Ovary (tissue), 7 donors: ENCODE measurements at regions not wholly inside any gene's neighbourhood (a gene's known extent, or its start where the extent isn't known, plus 50 kb on each side); places are given as distances from the start of the nearest gene placed in this dataset.

Experiments used
- DNase-seq, 5 donors: peaks; one replicate each; pipeline ENCODE4 v3.0.0-alpha.2; 2019 to 2020
- H3K27ac ChIP-seq, 2 donors: fragments of 200-600 bp; one replicate each; pipeline versions ENCODE4 v1.5.1 to v1.8.0; 2019 to 2022
- H3K27me3 ChIP-seq: fragments of 200-600 bp; one replicate; pipeline ENCODE4 v1.8.0; 2022
- H3K36me3 ChIP-seq: fragments of 200-600 bp; sonication (generic); one replicate; pipeline ENCODE4 v1.5.1; 2019
- H3K4me1 ChIP-seq: one replicate; pipeline ENCODE4 v1.8.1; 2013; ENCODE audit warnings: mild to moderate bottlenecking, moderate library complexity; ENCODE audit not compliant: insufficient read depth
- H3K4me3 ChIP-seq: fragments of 200-600 bp; sonication (generic); one replicate; pipeline ENCODE4 v1.5.1; 2017
- H3K9me3 ChIP-seq, 2 donors: fragments of 200-600 bp in 1 of 2; sonication (generic) in 1 of 2; one replicate each; pipeline versions ENCODE4 v1.5.1 to v1.8.1; 2013 to 2019; ENCODE audit warnings: mild to moderate bottlenecking in 1 of 2, moderate library complexity in 1 of 2
- EP300 ChIP-seq: sonication (generic); formaldehyde crosslinking; IDR thresholded peaks from one replicate; pipeline ENCODE4 v1.6.1; 2017; ENCODE audit warnings: antibody characterized with exemption
- POLR2A ChIP-seq: fragments of 450-650 bp; IDR thresholded peaks from one replicate; pipeline ENCODE4 v1.6.1; 2017; ENCODE audit warnings: antibody characterized with exemption, mild to moderate bottlenecking, moderate library complexity
- WGBS, 3 donors: extraction: QIAGEN DNeasy Blood & Tissue Kit in 1 of 3; methylation state at CpG; one replicate each; pipeline versions ENCODE4 v1.1.5 to v1.1.7; 2013 to 2017; 5-methylcytosine and 5-hydroxymethylcytosine counted together
- intact Hi-C, 4 donors: fragments of 100-400 bp; cut with DNase I; formaldehyde crosslinking; loops; one replicate each; pipeline versions ENCODE4 v1.11.0 to v1.15.1; 2022 to 2023
- TF ChIP-seq, protein P1 (sequence below), 3 donors: fragments of 450-650 bp in 2 of 3; fragments of 200-600 bp in 1 of 3; IDR thresholded peaks; one replicate each; pipeline versions ENCODE4 v1.5.1 to v1.8.0; 2016 to 2022; ENCODE audit warnings: antibody characterized with exemption in 3 of 3, mild to moderate bottlenecking in 1 of 3
- donor health status: DM: no; HTN: no; CAD: no; lungs with moderate emphysema.
- donor health status: DM: no; HTN: no; CAD: no.
- donor health status: Bipolar disorder and iron deficiency.
- donor health status: DM: no; HTN: no; CAD: no.
- donor health status: DM: yes; HTN: yes; CAD: no.

DNA sequence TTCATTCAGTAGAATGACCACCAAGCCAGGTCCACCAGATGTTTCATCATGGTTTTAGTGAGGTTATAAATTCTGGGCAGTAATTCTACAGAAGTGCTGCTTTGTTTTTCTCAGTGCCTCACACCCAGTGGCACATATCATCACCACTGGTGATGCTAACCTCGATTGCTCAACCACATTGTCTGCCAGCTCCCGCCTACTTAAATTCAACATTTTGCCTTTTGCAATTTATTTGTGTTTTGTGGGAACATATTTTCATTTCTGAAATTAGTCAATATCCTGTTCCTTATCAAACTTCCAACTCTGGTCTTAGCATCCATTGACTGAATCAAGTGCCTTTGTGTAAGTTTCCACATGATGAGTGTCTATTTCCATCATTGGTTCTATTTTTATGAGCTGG, 62.3 kb upstream of the TMEM178A start:
- no peaks in the 10 kb centered on the region for H3K27me3 ChIP-seq
- intact Hi-C loops = no loop called here
- no peaks in the 10 kb centered on the region for H3K9me3 ChIP-seq
- no peaks in the 10 kb centered on the region for H3K4me1 ChIP-seq
- H3K27ac ChIP-seq = no peak overlapping the region
- H3K4me3 ChIP-seq = no peak overlapping the region
- H3K36me3 ChIP-seq = no peaks in the 10 kb centered on the region
- DNase-seq = no peak
- 16 to 35% (median 26%) methylated on average over 2 of the region's 2 CpGs for WGBS, 3 donors
- no peak for TF ChIP-seq EP300
- TF ChIP-seq POLR2A = no peak
- TF ChIP-seq, protein P1, sequence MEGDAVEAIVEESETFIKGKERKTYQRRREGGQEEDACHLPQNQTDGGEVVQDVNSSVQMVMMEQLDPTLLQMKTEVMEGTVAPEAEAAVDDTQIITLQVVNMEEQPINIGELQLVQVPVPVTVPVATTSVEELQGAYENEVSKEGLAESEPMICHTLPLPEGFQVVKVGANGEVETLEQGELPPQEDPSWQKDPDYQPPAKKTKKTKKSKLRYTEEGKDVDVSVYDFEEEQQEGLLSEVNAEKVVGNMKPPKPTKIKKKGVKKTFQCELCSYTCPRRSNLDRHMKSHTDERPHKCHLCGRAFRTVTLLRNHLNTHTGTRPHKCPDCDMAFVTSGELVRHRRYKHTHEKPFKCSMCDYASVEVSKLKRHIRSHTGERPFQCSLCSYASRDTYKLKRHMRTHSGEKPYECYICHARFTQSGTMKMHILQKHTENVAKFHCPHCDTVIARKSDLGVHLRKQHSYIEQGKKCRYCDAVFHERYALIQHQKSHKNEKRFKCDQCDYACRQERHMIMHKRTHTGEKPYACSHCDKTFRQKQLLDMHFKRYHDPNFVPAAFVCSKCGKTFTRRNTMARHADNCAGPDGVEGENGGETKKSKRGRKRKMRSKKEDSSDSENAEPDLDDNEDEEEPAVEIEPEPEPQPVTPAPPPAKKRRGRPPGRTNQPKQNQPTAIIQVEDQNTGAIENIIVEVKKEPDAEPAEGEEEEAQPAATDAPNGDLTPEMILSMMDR (IDR thresholded peaks at IDR 0.05) = no peak

DNA sequence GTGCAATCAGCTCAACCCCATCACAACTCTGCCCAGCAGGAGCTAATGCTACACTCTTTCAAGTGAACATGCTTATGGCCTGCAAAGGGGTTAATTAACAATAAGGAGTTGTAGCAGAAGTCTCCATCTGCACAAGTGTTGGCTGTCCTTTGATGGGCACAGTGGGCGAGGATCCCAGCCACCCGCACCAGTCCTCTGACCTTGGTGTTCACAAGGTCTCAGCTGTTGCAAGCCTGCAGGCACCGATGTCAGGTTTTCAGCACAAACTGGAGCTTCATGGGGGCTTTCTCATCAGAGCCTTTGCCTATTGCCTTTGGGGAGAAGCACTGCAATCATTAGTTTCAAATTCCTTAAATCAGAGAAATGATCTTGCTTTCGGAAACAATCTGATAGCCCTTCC, 60.9 kb upstream of the TMEM178A start:
- Histone ChIP-seq H3K27me3 (no peaks in the 10 kb centered on the region), H3K9me3 (no peaks in the 10 kb centered on the region), H3K4me3 (no peak overlapping the region), H3K4me1 (peaks cover 3% of the 10 kb centered on the region), H3K36me3 (no peaks in the 10 kb centered on the region), H3K27ac (no peak overlapping the region)
- no peak for DNase-seq
- 72 to 86% (median 77%) methylated on average over 4 of the region's 4 CpGs for whole genome bisulfite sequencing, 3 donors
- TF ChIP-seq POLR2A (no peak), EP300 (no peak)
- TF ChIP-seq, protein P1 (IDR thresholded peaks at IDR 0.05) = no peak
- intact Hi-C loops = no loop called here

DNA sequence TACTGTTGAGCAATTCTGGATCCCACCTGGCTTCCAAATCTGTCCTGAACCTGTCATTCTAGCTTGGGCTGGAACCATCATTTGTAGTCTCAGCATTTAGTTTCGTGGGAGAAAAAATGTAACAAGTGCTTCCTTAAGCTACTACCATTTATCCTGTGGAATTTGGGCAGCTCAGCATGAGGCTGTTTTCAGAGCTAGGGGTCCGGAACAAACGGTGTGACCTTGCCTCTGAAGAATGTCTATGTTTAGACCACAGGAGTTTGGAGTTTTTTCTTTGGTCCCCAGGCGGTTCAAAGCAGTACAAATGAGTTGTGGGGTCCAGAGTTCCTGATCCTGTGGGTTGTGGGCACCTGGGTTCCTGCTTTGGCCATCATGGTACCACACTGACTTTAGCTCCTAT, 59.1 kb upstream of the TMEM178A start:
- H3K27ac ChIP-seq = no peak overlapping the region
- intact Hi-C loops = no loop called here
- H3K36me3 ChIP-seq = no peaks in the 10 kb centered on the region
- H3K4me3 ChIP-seq = no peak overlapping the region
- no peak for TF ChIP-seq POLR2A
- no peak for TF ChIP-seq EP300
- TF ChIP-seq, protein P1 (IDR thresholded peaks at IDR 0.05) = no peak
- no peak for DNase-seq
- 51 to 62% (median 60%) methylated on average over 4 of the region's 4 CpGs for WGBS, 3 donors
- H3K27me3 ChIP-seq = no peaks in the 10 kb centered on the region
- peaks cover 3% of the 10 kb centered on the region for H3K4me1 ChIP-seq
- H3K9me3 ChIP-seq = no peaks in the 10 kb centered on the region

DNA sequence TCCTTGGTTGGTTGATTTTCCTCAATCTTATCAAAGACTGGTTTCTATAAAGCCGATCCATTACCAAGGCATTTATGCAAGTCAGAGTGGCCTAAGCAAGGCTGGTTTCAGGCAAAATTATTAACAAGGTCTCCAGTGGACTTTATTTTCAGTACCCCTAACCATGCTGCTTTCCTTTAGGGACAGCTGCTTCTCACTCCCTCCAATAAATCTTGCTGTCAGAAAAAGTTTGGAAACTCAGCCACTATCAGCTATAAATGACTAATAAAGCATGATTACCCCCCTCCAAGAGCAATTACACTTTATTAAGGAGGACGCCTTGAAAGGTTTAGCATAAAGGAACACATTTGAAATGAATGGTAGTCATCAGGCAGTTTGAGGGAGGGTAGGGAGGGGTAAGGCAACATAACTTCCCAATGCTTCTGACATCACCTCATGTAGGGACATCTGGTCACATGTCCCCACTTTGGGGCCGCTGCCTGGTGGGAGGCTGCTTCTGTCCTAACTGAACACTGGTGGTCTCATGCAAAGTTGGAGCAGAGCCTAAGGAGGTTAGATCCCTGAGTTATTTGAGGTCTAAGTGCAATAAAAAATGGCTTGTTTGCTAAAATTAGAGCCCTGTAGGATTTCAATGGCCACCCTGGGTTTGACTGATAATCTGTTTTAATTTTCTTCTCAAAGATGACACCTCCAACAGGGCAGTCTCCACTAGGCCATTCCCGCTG, 58.0 kb upstream of the TMEM178A start:
- Histone ChIP-seq H3K27me3 (no peaks in the 10 kb centered on the region), H3K27ac (no peak overlapping the region), H3K36me3 (no peaks in the 10 kb centered on the region), H3K4me1 (peaks cover 3% of the 10 kb centered on the region), H3K9me3 (no peaks in the 10 kb centered on the region), H3K4me3 (no peak overlapping the region)
- TF ChIP-seq POLR2A (no peak), EP300 (no peak)
- TF ChIP-seq, protein P1 (IDR thresholded peaks at IDR 0.05) = no peak
- intact Hi-C loops = no loop called here
- DNase-seq = no peak
- 89 to 96% (median 93%) methylated on average over 4 of the region's 4 CpGs for WGBS, 3 donors
